B cell (primary cell): ENCODE measurements at regions not wholly inside any gene's neighbourhood (a gene's known extent, or its start where the extent isn't known, plus 50 kb on each side); places are given as distances from the start of the nearest gene placed in this dataset.
"Not testable (repeated sequence)": the region's sequence is repeated elsewhere in the genome, so short reads cannot be mapped to it uniquely, and the experiment has no call there.

Experiments used
- ATAC-seq: fragments of 200-7000 bp; cut with Tn5 transposase; one replicate; pipeline ENCODE4 v1.10.0; 2021; ENCODE audit warnings: low read depth, mild to moderate bottlenecking, moderate number of reproducible peaks, moderate library complexity
- CTCF ChIA-PET: fragments of 350-600 bp; sonication (Branson Sonifier 250); formaldehyde crosslinking; loops from one replicate; lab custom pipeline; 2021; ENCODE audit warnings: antibody characterized with exemption, inconsistent platforms; lab: Charles Lee
- POLR2A ChIA-PET: fragments of 350-600 bp; sonication (Branson Sonifier 250); formaldehyde crosslinking; loops from one replicate; lab custom pipeline; 2021; ENCODE audit warnings: antibody characterized with exemption; lab: Charles Lee
- DNase-seq: peaks from one replicate; pipeline ENCODE4 v3.0.0; 2013
- H2AFZ ChIP-seq: 2 replicates; pipeline ENCODE4 v1.6.1; 2012; ENCODE audit warnings: mild to moderate bottlenecking, low read depth, low read length; ENCODE audit not compliant: insufficient read depth, poor library complexity, severe bottlenecking
- H3K27ac ChIP-seq, 2 donors: 1 replicate in 1 of 2; 2 replicates in 1 of 2; pipeline ENCODE4 v1.5.1; 2012 to 2013; ENCODE audit warnings: low read length in 2 of 2, mild to moderate bottlenecking in 2 of 2, moderate library complexity in 1 of 2
- H3K27me3 ChIP-seq, 4 experiments: fragments of 200-600 bp in 1 of 4; sonication (generic) in 1 of 4; replicated peaks in 1 of 4; 1 replicate in 2 of 4; 2 replicates in 2 of 4; pipeline versions ENCODE4 v1.6.1 to v1.7.0; 2013 to 2016; ENCODE audit warnings: low read length in 3 of 4, mild to moderate bottlenecking in 2 of 4, mixed read lengths in 1 of 4, moderate library complexity in 1 of 4; ENCODE audit not compliant: insufficient read depth in 4 of 4, control insufficient read depth in 3 of 4; ENCODE audit errors: control extremely low read depth in 1 of 4
- H3K36me3 ChIP-seq, 2 experiments: replicated peaks in 1 of 2; 1 replicate in 1 of 2; 2 replicates in 1 of 2; pipeline versions ENCODE4 v1.6.1 to v1.7.1; 2013; ENCODE audit warnings: low read length in 1 of 2; ENCODE audit not compliant: insufficient read depth in 2 of 2, control insufficient read depth in 1 of 2; ENCODE audit errors: control extremely low read depth in 1 of 2, extremely low read depth in 1 of 2
- H3K4me1 ChIP-seq, 2 donors: fragments of 200-600 bp in 1 of 2; sonication (generic) in 1 of 2; 1 replicate in 1 of 2; 2 replicates in 1 of 2; pipeline versions ENCODE4 v1.5.1 to v1.6.1; 2013 to 2017; ENCODE audit warnings: low read length in 2 of 2; ENCODE audit not compliant: control insufficient read depth in 2 of 2, insufficient read depth in 2 of 2
- H3K4me2 ChIP-seq: replicated peaks from 2 replicates; pipeline ENCODE3; 2012; ENCODE audit warnings: mild to moderate bottlenecking, low read depth, low read length; ENCODE audit not compliant: poor library complexity, severe bottlenecking
- H3K4me3 ChIP-seq, 5 experiments: fragments of 200-600 bp in 1 of 5; sonication (generic) in 1 of 5; 1 replicate in 3 of 5; 2 replicates in 2 of 5; pipeline versions ENCODE4 v1.5.1 to v1.7.0; 2011 to 2016; ENCODE audit warnings: low read length in 4 of 5, mild to moderate bottlenecking in 4 of 5, low read depth in 2 of 5, control low read depth in 1 of 5, moderate library complexity in 1 of 5; ENCODE audit not compliant: insufficient read depth in 1 of 5; ENCODE audit errors: control extremely low read depth in 1 of 5, extremely low read depth in 1 of 5
- H3K79me2 ChIP-seq: fragments of 200-600 bp; sonication (generic); one replicate; pipeline ENCODE4 v1.6.0; 2016; ENCODE audit warnings: low read length; ENCODE audit not compliant: control insufficient read depth, insufficient read depth
- H3K9ac ChIP-seq: fragments of 200-600 bp; sonication (generic); 2 replicates; pipeline ENCODE4 v1.6.1; 2017; ENCODE audit warnings: mild to moderate bottlenecking, low read length, moderate library complexity
- H3K9me3 ChIP-seq, 3 donors: one replicate each; pipeline versions ENCODE4 v1.6.1 to v1.7.1; 2013; ENCODE audit warnings: low read length in 2 of 3; ENCODE audit not compliant: control insufficient read depth in 2 of 3, insufficient read depth in 1 of 3; ENCODE audit errors: control extremely low read depth in 1 of 3
- H4K20me1 ChIP-seq: 2 replicates; pipeline ENCODE4 v1.6.0; 2012; ENCODE audit warnings: mild to moderate bottlenecking, low read length; ENCODE audit not compliant: insufficient read depth, control insufficient read depth, poor library complexity, severe bottlenecking
- H3K27ac Mint-ChIP-seq: one replicate; pipeline ENCODE4 v1.8.0; 2021; ENCODE audit warnings: mixed read lengths
- H3K27me3 Mint-ChIP-seq: one replicate; pipeline ENCODE4 v1.8.0; 2021; ENCODE audit warnings: mixed read lengths
- H3K4me1 Mint-ChIP-seq: one replicate; pipeline ENCODE4 v1.8.0; 2021; ENCODE audit warnings: mixed read lengths
- H3K4me3 Mint-ChIP-seq: one replicate; pipeline ENCODE4 v1.8.0; 2021; ENCODE audit warnings: mixed read lengths
- H3K9me3 Mint-ChIP-seq: one replicate; pipeline ENCODE4 v1.8.0; 2022; ENCODE audit warnings: mixed read lengths; ENCODE audit not compliant: insufficient read depth
- EZH2 ChIP-seq: IDR thresholded peaks from 2 replicates; pipeline ENCODE4 v1.6.1; 2012; ENCODE audit warnings: borderline replicate concordance, low read depth, mild to moderate bottlenecking, moderate library complexity, low read length; ENCODE audit not compliant: insufficient read depth, poor library complexity, severe bottlenecking
- WGBS: methylation state at CpG from one replicate; pipeline ENCODE4 v1.1.5; 2013; ENCODE audit warnings: missing lambda C conversion rate; ENCODE audit not compliant: insufficient coverage; 5-methylcytosine and 5-hydroxymethylcytosine counted together
- intact Hi-C: fragments of 100-400 bp; cut with micrococcal nuclease; formaldehyde crosslinking; loops from one replicate; pipeline ENCODE4 v1.10.0; 2022
- TF ChIP-seq, protein P1 (sequence below): fragments of 200-600 bp; IDR thresholded peaks from one replicate; pipeline ENCODE4 v1.8.0; 2022; ENCODE audit warnings: antibody characterized with exemption, mild to moderate bottlenecking

DNA sequence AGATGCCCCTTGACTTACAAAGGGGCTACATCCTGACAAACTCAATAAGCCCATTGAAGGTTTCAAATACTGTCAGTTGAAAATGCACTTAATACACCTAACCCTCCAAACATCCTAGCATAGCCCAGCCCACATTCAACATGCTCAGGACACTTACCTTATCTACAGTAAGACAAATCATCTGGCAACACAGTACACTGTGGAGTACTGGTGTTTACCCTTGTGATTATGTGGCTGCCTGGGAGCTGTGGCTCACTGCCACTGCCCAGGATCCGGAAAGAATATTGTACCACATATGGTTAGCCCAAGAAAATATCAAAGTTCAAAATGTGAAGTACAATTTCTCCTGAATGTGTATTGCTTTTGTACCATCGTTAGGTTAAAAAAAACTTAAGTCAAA lies 562.2 kb downstream of the HTR1A start:
- ATAC-seq = no peak
- Histone ChIP-seq H3K4me3 (no peak overlapping the region), H3K27me3 (no peaks in the 10 kb centered on the region), H2AFZ (no peak overlapping the region), H3K79me2 (no peaks in the 10 kb centered on the region), H3K9me3 (no peaks in the 10 kb centered on the region), H3K4me1 (no peaks in the 10 kb centered on the region), H3K9ac (no peak overlapping the region), H3K36me3 (no peaks in the 10 kb centered on the region), H4K20me1 (no peaks in the 10 kb centered on the region), H3K27ac (no peak overlapping the region), H3K4me2 (no peak overlapping the region)
- no peak for TF ChIP-seq EZH2
- TF ChIP-seq, protein P1, sequence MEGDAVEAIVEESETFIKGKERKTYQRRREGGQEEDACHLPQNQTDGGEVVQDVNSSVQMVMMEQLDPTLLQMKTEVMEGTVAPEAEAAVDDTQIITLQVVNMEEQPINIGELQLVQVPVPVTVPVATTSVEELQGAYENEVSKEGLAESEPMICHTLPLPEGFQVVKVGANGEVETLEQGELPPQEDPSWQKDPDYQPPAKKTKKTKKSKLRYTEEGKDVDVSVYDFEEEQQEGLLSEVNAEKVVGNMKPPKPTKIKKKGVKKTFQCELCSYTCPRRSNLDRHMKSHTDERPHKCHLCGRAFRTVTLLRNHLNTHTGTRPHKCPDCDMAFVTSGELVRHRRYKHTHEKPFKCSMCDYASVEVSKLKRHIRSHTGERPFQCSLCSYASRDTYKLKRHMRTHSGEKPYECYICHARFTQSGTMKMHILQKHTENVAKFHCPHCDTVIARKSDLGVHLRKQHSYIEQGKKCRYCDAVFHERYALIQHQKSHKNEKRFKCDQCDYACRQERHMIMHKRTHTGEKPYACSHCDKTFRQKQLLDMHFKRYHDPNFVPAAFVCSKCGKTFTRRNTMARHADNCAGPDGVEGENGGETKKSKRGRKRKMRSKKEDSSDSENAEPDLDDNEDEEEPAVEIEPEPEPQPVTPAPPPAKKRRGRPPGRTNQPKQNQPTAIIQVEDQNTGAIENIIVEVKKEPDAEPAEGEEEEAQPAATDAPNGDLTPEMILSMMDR = no peak
- WGBS = no CpG with 5 or more reads among the region's 2 CpGs
- no peak for DNase-seq
- ChIA-PET CTCF (interaction anchor here (0.6 kb wide), 1 partner anchor 1720 kb away, joined by 3 read pairs; no protein-coding TSS in a partner anchor), POLR2A (no interaction called here)
- Mint-ChIP-seq H3K4me1 (no peaks in the 10 kb centered on the region), H3K9me3 (no peaks in the 10 kb centered on the region), H3K4me3 (no peak overlapping the region), H3K27me3 (no peaks in the 10 kb centered on the region), H3K27ac (no peak overlapping the region)
- intact Hi-C loops = no loop called here

DNA sequence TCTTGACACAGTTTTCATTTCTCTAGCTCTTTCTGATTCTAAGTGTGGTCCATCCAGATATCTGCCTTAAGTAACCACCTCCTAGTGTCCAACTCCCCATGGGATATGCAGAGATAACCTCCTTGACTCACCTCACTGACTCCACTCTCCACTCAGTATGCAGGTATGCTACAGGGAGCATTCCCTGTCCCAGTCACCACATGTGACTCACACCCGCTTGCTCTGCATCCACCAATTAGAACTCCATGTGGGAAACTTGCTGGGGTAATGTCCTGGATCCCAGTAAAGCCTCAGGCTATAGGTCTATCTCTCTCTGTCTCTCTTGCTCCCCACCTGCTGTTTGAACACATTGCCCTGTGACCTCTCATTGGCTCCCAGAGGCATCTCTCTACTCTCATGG lies 563.9 kb downstream of the HTR1A start:
- H4K20me1 ChIP-seq = no peaks in the 10 kb centered on the region
- no peak for DNase-seq
- no peaks in the 10 kb centered on the region for H3K79me2 ChIP-seq
- H3K4me2 ChIP-seq = no peak overlapping the region
- ATAC-seq = no peak
- no peaks in the 10 kb centered on the region for H3K27me3 ChIP-seq
- H3K4me1 Mint-ChIP-seq = no peaks in the 10 kb centered on the region
- no peaks in the 10 kb centered on the region for H3K36me3 ChIP-seq
- no peak overlapping the region for H3K27ac Mint-ChIP-seq
- no peak overlapping the region for H3K4me3 ChIP-seq
- H3K9me3 ChIP-seq = no peaks in the 10 kb centered on the region
- TF ChIP-seq, protein P1 = no peak
- TF ChIP-seq EZH2 = no peak
- H3K27me3 Mint-ChIP-seq = no peaks in the 10 kb centered on the region
- ChIA-PET POLR2A (no interaction called here), CTCF (no interaction called here)
- 67% methylated on average over 1 of the region's 1 CpG for WGBS
- H3K9ac ChIP-seq = no peak overlapping the region
- H3K4me1 ChIP-seq = no peaks in the 10 kb centered on the region
- H3K9me3 Mint-ChIP-seq = no peaks in the 10 kb centered on the region
- H3K27ac ChIP-seq = no peak overlapping the region
- intact Hi-C loops = no loop called here
- no peak overlapping the region for H3K4me3 Mint-ChIP-seq
- no peak overlapping the region for H2AFZ ChIP-seq

DNA sequence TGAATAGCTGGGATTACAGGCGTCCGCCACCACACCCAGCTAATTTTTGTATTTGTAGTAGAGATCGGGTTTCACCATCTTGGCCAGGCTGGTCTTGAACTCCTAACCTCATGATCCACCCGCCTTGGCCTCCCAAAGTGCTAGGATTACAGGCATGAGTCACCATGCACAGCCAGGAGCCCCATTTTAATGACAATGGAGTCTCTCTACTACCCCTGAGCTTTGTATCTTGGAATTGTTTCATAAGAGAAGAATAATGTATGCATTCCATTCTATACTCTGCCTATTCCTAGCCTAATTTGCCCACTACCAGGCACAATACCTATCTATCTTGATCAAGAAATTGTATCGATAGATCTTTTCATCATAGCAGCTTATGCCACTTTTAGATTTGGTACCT lies 574.1 kb downstream of the HTR1A start:
- not testable (repeated sequence) for ATAC-seq

More for the DNA sequence above, 574.1 kb downstream of the HTR1A start:
- DNase-seq, H2AFZ ChIP-seq, H3K9me3 ChIP-seq, H3K4me3 Mint-ChIP-seq, POLR2A ChIA-PET, H3K9ac ChIP-seq, H3K4me1 ChIP-seq, H3K36me3 ChIP-seq, H3K27ac ChIP-seq, H3K27ac Mint-ChIP-seq, H3K4me1 Mint-ChIP-seq, H3K27me3 ChIP-seq, H3K4me2 ChIP-seq, H3K27me3 Mint-ChIP-seq, H4K20me1 ChIP-seq, intact Hi-C loops, H3K9me3 Mint-ChIP-seq, CTCF ChIA-PET, H3K4me3 ChIP-seq, H3K79me2 ChIP-seq: not testable (repeated sequence)
- 73% methylated on average over 3 of the region's 5 CpGs for WGBS
